GM18909 (cell line): ENCODE measurements at regions not wholly inside any gene's neighbourhood (a gene's known extent, or its start where the extent isn't known, plus 50 kb on each side); places are given as distances from the start of the nearest gene placed in this dataset.

ENCODE experiments used
- ATAC-seq: cut with Tn5 transposase; IDR thresholded peaks from one replicate; pipeline ENCODE4 v1.9.1; 2021; ENCODE audit warnings: mild to moderate bottlenecking; ENCODE audit not compliant: unreplicated experiment, poor library complexity

- no peak for ATAC-seq
Measured at GRCh38 chr5:167773668-167774301, 517.7 kb upstream of the WWC1 start.

DNA sequence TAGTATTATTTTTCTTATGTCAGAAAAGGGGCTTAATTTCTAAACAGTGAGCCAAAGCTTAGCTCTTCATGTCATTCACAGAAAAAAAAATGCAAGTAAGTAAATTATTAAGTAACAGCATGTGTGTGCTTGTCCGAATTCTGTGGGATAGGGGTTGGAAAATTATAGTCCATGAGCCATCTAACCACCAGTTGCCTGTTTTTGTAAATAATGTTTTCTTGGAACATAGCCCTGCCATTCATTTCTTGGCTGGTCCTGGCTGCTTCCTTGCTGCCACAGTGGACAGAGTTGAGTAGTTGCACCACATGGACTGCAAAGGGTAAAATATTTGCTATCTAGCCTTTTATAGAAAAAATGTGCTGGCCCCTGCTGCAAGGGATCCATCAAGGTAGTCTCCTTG is 513.7 kb upstream of the WWC1 start:
- no peak for ATAC-seq

DNA sequence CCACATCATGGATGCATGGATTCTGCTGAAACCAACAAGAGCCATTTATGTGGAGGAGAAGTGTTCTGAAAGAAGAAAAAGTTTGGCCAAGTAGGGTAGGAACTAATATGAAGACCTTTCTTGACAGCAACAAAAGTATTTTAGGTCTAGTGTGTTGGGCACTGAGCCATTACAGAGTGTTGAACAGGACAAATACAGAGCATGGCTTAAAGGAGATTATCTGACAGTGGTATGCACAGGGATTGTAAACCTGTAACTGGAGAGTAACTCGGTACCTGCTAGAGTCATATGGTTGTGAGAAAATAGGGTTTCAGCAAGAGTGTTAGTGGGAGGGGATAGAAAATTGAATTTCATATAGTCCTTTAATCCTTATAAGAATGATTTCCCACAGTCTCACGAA is 513.2 kb upstream of the WWC1 start:
- no peak for ATAC-seq

- ATAC-seq = no peak
Measured at GRCh38 chr5:167779644-167780043, 511.8 kb upstream of the WWC1 start.

DNA sequence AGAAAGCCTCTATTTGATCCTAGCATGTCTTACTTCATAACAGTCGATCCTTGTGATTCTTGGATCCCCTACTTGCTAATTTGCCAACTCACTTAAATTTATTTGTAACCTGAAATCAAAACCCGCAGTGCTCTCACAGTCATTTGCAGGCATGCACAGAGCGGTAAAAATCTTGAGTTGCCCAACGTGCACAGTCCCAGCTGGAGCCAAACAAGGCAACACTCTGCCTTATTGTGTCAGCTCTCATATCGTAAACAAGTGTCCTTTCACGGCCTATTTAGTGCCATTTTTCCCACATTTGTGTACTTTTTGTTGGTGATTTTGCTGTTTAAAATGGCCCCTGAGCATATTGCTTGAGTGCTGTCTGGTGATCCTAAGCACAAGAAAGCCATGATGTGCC is 511.3 kb upstream of the WWC1 start:
- ATAC-seq = no peak

- no peak for ATAC-seq
Measured at GRCh38 chr5:167783145-167783817, 508.2 kb upstream of the WWC1 start.

DNA sequence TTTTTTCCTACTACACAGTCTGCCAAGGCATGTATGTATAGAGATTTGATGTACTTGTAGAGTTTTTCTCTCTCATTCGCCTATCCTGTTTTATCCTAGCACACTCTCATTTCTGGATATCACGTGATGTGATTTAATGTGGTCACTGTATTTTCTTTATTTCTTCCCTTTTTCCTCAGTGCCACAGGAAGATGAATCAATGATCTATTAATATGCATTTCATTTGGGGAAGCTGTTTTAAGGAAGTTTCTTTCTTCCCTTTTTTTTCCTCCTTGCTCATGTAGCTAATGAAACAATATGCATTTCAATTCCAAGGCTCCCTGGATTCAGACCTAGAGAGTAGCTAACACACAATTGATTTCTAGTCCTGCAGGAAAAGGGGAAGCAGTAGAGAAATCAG is 506.3 kb upstream of the WWC1 start:
- ATAC-seq = no peak

DNA sequence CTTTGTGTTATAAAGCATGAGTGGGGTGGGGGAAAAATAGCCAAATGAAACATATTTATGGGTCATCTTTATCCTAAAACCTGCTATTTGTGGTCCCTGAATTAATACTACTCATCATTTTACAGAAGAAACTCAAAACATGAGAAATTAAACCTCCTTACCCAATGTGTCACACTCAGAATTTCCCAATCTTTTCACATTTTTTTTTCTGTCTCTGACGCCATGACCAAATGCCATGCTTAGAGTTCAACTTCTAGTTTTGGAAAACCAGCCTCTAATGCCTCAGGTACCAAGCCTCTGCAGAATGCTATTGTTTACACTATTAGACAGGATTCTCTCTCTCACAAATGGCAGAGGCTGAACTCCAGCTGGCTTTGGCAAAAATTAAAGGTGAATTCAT is 505.5 kb upstream of the WWC1 start:
- ATAC-seq = no peak

DNA sequence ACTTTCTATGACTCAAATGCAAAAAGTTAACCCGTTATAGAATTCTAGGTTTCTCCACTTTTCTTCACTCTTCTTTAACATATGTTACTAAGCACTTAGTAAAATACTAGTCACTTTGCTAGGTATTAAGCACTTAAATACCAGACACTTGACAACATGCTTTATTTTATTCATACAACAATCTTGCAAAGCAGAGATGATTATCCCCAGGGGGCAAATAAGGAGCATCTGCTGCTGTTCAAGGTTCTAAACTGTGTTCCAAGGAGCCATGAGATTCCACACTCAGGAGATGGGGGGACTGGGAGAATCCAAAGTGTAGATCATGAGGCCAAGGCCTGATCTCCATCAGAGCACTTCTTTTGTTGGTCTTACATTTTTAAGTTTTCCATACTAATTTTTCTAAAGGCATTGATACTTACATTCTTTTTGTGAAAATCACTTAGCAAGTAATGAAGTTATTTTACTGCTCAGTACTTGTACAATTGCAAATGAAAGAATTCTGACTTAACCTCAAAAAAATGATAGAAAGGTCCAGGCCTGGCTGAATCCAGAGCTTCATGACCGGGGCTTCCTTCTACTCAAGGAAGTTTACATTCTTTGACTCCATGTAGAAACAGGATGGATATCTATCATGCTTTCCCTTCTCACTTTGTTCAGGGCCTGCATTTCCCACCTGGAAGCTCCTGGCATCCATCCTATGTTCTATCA is 504.4 kb upstream of the WWC1 start:
- ATAC-seq = no peak

DNA sequence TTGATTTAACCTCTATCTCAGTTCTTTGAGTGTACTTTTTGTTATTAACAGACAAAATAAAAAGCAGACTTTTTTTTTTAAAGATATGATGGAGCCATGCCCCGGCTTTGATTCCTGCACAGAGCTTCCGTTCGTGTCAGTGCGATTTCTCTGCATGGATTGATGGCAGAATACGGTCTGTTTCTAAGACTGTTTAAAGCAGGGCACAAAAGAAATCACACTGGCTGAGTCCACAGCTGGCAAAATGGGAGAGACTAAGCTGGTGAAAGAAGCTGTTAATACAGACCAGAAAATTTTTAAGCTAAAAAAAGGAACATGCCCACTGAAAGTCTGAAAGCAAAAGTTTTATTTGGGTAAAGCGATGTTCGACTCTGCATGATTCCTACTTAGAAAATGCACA is 501.4 kb upstream of the WWC1 start:
- no peak for ATAC-seq

DNA sequence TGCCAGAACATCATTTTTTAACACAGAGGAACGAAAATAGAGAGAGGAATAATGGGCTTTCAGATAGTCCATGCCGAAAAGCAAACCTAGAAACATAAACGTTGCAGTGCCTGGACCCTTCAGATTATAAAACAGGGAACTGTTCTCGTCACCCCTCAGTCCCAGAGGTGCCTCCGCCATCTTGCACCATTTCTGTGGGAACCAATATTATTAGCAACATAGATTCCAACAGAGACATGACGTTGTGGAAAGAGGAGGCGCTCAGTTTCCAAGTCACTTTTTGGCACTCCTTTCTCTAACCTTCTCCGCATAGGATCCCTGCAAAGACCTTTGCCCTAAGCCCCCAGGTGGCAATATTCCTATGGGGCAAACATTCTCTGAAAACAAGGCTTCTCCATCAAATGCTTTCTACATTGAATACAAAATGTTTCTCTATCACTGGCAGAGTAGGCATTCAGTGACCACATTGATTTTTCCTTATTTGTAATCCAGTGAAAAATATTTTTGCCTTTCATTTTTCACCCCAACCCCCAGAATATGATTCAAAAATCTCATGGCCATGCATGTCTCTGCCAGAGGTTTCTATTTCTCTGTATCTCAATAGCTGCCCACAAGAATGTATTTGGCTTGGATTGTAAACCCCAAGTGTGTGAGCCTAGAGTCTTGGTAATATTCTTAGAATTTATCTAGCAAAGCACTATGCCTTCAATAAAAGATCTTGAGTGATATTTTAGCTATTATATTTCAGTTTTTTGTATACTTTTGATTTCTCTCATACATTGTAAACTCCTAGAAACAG is 500.8 kb upstream of the WWC1 start:
- ATAC-seq = no peak

DNA sequence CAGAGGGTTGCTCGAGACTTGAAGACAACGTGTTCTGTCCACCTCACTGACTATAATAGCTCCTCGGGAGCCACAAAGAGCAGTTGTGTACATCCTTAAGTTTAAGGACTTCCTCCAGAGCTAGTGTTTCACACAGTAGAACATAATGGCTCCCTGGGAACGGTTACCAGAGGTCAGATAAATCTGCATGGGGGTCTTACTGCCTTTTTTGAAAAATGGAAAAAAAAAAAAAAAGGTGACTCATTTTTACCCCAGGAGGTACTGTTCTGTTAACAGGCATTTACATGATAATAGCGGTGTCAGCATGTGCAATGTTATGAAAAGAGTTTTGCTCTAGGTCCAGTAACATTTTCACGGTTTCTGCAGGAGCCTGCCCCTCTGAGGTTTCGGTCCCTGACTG is 498.9 kb upstream of the WWC1 start:
- ATAC-seq = no peak

- ATAC-seq = no peak
Measured at GRCh38 chr5:167793700-167794099, 497.7 kb upstream of the WWC1 start.

- no peak for ATAC-seq
Measured at GRCh38 chr5:167794121-167794520, 497.3 kb upstream of the WWC1 start.

DNA sequence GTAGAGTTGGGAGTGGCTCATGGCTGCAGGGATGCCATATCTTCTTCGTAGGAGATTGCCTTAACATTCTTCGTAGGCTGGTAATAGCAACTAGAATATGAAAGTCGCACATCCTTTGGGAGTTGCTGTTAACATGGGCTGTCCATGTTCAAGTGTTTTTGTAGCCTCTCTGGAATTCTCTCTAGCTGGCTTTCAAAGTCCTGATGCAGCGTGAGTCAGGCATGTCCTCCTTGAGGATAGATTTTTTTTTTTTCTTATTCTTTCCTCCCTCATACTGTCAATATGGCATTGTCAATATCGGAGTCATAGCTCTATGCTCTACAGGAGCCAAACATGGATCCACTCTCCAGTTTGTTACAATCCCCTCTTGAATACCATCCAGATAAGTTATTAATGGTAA is 494.8 kb upstream of the WWC1 start:
- no peak for ATAC-seq

DNA sequence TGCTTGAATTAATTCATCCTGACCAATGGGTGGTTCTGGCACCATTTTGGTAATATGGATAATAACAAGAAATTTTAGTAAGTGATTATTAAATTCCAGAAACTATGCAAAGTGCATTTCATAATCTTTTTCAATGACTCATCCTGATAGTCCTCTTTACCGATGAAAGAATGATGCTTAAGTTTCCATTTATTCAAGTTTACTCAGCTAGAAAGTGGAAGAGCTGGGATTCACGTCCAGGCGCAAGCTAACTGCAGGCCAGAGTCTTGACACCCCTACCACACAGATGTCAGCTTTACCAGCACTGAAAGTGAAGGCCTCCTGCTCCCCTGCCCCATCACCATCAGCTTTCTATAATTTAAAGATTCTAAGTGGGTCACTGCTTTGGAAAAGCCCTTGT is 493.5 kb upstream of the WWC1 start:
- no peak for ATAC-seq

DNA sequence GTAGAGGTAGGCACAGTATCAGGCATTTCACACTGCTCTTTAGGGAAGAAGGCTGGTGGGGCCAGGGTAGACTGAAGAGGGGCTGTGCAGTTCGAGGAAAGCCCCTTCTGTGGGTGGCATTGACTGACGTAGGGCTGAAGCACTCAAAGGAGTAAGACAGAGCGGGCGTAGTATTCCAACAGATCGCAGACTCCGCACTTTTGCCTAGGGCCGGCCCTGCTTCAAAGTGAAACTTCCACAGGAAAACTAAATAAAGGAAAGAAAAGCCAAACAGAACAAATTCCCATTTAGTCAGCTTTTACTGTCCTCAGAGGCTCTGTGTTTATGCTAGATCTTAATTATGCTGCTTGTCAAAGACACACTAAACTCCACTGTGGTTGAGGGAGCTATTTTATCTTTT is 493.0 kb upstream of the WWC1 start:
- ATAC-seq = no peak

- ATAC-seq = no peak
Measured at GRCh38 chr5:167800427-167800826, 491.0 kb upstream of the WWC1 start.

GRCh38 chr5:167801999-167802398 is 489.4 kb upstream of the WWC1 start:
- ATAC-seq = no peak

- no peak for ATAC-seq
Measured at GRCh38 chr5:167802755-167803431, 488.6 kb upstream of the WWC1 start.
